Esophagus squamous epithelium (tissue), 4 donors: ENCODE measurements at regions not wholly inside any gene's neighbourhood (a gene's known extent, or its start where the extent isn't known, plus 50 kb on each side); places are given as distances from the start of the nearest gene placed in this dataset.
A peak's percentile ranks its signal among the peaks of the same experiment; 100 is the strongest.

Experiments
- POLR2A ChIP-seq, 4 donors: fragments of 450-650 bp; IDR thresholded peaks; one replicate each; pipeline ENCODE4 v1.6.1; 2017; ENCODE audit warnings: antibody characterized with exemption in 4 of 4, mild to moderate bottlenecking in 4 of 4, moderate library complexity in 3 of 4
- TF ChIP-seq, protein P1 (sequence below), 6 experiments: fragments of 450-650 bp in 4 of 6; fragments of 200-600 bp in 2 of 6; sonication (generic) in 2 of 6; IDR thresholded peaks; one replicate each; pipeline ENCODE4 v1.5.1; 2016 to 2019; ENCODE audit warnings: antibody characterized with exemption in 6 of 6, mild to moderate bottlenecking in 4 of 6, moderate library complexity in 4 of 6

DNA sequence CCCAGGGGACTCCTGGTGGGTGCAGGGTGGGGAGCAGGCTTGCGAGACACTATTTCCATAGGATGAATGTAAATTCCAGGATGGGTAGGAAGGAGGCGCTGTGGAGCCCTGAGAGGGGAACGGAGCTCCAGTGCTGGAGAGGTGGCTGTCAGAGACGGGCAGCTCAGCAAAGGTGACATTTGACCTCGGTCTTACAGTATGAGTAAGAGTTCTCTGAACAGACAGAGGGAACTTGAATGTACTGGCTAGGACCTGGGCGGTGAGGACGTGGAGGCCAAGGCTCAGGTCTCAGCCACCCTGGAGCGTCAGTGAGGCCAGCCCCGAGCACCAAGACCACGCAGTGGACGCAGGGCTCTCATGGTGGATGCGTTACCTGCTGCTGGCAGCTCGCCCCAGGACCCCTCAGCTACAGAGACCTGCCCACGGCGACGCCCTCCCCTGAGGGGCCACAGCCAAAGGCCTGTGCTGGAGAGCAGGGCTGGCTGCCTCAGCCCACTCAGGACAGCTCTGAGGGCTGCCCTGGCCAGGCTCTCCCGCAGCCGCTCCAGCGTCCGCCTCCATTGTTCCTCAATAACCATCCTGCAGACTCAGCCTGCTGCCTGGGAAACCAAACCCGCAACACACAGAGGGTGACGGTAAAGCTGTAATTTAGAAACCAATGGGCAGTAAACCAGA is 65.9 kb upstream of the TNRC6C start:
- TF ChIP-seq, protein P1, sequence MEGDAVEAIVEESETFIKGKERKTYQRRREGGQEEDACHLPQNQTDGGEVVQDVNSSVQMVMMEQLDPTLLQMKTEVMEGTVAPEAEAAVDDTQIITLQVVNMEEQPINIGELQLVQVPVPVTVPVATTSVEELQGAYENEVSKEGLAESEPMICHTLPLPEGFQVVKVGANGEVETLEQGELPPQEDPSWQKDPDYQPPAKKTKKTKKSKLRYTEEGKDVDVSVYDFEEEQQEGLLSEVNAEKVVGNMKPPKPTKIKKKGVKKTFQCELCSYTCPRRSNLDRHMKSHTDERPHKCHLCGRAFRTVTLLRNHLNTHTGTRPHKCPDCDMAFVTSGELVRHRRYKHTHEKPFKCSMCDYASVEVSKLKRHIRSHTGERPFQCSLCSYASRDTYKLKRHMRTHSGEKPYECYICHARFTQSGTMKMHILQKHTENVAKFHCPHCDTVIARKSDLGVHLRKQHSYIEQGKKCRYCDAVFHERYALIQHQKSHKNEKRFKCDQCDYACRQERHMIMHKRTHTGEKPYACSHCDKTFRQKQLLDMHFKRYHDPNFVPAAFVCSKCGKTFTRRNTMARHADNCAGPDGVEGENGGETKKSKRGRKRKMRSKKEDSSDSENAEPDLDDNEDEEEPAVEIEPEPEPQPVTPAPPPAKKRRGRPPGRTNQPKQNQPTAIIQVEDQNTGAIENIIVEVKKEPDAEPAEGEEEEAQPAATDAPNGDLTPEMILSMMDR (IDR thresholded peaks at IDR 0.05) = peak in 1 of 6 experiments; percentile 12
- no peak for TF ChIP-seq POLR2A (IDR thresholded peaks at IDR 0.05)
